Astrocyte of the cerebellum (primary cell): ENCODE measurements at regions not wholly inside any gene's neighbourhood (a gene's known extent, or its start where the extent isn't known, plus 50 kb on each side); places are given as distances from the start of the nearest gene placed in this dataset.

Experiments
- DNase-seq: peaks from one replicate; pipeline ENCODE4 v3.0.0-alpha.2; 2011; ENCODE audit warnings: low read depth
- H3K4me3 ChIP-seq: 2 replicates; pipeline ENCODE4 v1.5.1; 2011; ENCODE audit warnings: mild to moderate bottlenecking, low read depth, low read length, moderate library complexity
- in situ Hi-C: cut with HindIII; loops from 2 replicates; pipeline ENCODE4 v1.10.0; 2017; ENCODE audit warnings: low sequenced_read_pairs
- TF ChIP-seq, protein P1 (sequence below): IDR thresholded peaks from 2 replicates; pipeline ENCODE4 v1.5.1; 2012; ENCODE audit warnings: low read length, low read depth, moderate library complexity, mild to moderate bottlenecking; ENCODE audit errors: missing control alignments

DNA sequence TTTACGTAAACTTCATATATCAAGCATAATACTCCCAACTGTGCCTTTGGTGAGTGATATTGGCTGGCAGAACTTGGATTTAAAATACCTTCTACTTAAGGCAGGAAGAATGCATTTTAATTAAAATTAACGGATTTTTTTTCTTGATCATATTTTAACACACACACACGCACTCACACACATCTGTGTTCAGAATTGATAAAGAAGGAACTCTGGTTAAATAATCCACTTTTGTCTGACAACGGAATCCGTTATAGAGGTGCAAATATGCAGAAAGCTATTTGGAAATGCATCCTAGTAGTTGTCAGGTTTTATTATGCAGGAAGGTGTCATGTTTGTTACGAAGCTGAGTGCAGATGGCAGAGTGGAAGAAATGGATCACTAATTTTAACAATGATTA, 105.5 kb upstream of the ZNF536 start:
- in situ Hi-C loops: no loop called here
- no peak for DNase-seq

GRCh38 chr19:30267332-30267731, 104.9 kb upstream of the ZNF536 start:
- TF ChIP-seq, protein P1, sequence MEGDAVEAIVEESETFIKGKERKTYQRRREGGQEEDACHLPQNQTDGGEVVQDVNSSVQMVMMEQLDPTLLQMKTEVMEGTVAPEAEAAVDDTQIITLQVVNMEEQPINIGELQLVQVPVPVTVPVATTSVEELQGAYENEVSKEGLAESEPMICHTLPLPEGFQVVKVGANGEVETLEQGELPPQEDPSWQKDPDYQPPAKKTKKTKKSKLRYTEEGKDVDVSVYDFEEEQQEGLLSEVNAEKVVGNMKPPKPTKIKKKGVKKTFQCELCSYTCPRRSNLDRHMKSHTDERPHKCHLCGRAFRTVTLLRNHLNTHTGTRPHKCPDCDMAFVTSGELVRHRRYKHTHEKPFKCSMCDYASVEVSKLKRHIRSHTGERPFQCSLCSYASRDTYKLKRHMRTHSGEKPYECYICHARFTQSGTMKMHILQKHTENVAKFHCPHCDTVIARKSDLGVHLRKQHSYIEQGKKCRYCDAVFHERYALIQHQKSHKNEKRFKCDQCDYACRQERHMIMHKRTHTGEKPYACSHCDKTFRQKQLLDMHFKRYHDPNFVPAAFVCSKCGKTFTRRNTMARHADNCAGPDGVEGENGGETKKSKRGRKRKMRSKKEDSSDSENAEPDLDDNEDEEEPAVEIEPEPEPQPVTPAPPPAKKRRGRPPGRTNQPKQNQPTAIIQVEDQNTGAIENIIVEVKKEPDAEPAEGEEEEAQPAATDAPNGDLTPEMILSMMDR: no peak
- DNase-seq: no peak
- in situ Hi-C loops: no loop called here
- H3K4me3 ChIP-seq: no peak overlapping the region

More for the DNA sequence above, 105.5 kb upstream of the ZNF536 start:
- TF ChIP-seq, protein P1: no peak
- no peak overlapping the region for H3K4me3 ChIP-seq

DNA sequence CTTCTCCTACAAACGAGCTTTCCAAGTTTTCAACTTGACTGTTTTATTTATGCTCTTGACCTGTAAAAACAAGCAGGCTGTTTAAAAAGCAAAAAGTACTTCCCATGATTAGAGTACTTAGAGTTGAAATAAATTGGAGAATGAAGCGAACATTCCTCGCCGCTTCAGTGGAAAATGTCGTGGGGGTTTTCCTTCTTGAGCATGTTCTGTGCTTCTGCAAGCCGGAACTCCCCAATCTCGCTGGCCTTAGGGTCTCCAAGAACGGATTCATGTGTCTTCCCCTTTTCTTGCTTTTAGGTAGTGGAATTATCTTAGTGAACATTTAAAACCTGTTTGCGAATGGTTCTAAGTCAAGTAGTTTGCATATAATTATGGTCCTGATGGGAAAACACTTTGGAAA, 103.6 kb upstream of the ZNF536 start:
- no peak for DNase-seq
- no peak overlapping the region for H3K4me3 ChIP-seq
- TF ChIP-seq, protein P1: no peak
- in situ Hi-C loops: no loop called here

GRCh38 chr19:30269638-30270037, 102.5 kb upstream of the ZNF536 start:
- DNase-seq: no peak
- in situ Hi-C loops: no loop called here
- TF ChIP-seq, protein P1: no peak
- no peak overlapping the region for H3K4me3 ChIP-seq

DNA sequence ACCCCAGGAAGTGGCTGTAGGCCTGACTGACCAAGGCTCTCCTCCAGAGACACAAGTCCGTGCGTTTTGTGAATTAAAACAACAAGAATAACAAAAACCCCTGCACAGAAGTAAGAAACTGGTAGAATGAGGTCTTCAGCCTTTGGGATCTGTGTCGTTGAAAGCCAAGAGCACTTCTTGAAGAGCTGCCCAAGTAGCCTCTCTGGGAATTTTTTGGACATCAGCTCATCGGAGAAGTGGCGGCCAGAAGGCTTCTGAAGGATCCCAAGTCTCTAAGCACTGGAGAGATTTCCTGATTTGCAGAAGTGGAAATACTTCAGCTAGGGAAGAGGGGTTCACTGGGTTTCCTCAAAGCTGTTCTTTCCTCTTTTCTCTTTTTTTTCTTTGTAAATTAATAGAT, 100.4 kb upstream of the ZNF536 start:
- no peak for DNase-seq
- in situ Hi-C loops: no loop called here
- TF ChIP-seq, protein P1: no peak
- H3K4me3 ChIP-seq: no peak overlapping the region

DNA sequence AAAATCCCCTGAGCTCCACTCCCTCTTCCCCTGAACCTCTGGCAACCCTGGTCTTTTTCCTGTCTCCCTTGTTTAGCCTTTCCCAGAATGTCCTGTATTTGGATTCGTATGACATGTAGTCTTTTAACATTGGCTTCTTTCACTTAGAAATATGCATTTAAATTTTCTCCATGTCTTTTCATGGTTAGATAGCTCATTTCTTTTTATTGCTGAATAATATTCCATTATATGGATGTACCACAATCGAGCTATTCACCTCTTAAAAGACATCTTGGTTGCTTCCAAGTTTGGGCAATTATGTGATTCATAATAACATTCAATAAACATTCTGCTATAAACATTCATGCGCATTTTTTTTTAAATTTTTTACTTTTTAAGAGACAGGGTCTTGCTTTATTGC, 99.6 kb upstream of the ZNF536 start:
- no peak for DNase-seq
- TF ChIP-seq, protein P1: no peak
- in situ Hi-C loops: no loop called here
- H3K4me3 ChIP-seq: no peak overlapping the region

DNA sequence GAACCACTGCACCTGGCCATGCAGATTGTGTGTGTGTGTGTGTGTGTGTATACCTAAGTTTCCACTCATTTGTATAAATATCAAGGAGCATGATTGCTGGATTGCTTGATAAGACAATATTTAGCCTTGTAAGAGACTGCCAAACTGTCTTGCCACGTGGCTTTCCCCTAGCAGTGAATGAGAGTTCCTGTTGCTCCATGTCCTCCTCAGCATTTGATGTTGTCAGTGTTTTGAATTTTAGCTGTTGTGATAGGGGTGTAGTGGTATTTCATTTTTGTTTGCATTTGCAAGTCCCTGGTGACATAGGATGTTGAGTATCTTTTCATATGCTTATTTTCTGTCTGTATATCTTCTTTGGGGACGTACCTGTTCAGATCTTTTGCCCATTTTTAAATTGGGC, 99.0 kb upstream of the ZNF536 start:
- no peak for DNase-seq
- no peak overlapping the region for H3K4me3 ChIP-seq
- in situ Hi-C loops: no loop called here
- TF ChIP-seq, protein P1: no peak
